Activated T-cell treated with anti-CD3 and anti-CD28 coated beads for 48 hours (primary cell): ENCODE measurements at regions not wholly inside any gene's neighbourhood (a gene's known extent, or its start where the extent isn't known, plus 50 kb on each side); places are given as distances from the start of the nearest gene placed in this dataset.

ENCODE experiments used
- DNase-seq: peaks from one replicate; pipeline ENCODE4 v3.0.0-alpha.2; 2020; ENCODE audit warnings: low read depth

- no peak for DNase-seq
Observed at GRCh38 chr13:34467450-34468083, 474.5 kb upstream of the NBEA start.

GRCh38 chr13:34469196-34469986, 472.7 kb upstream of the NBEA start:
- no peak for DNase-seq

- DNase-seq: no peak
Observed at GRCh38 chr13:34474187-34474868, 467.7 kb upstream of the NBEA start.

GRCh38 chr13:34478376-34478775, 463.7 kb upstream of the NBEA start:
- no peak for DNase-seq

GRCh38 chr13:34502011-34502410, 440.1 kb upstream of the NBEA start:
- DNase-seq: no peak

GRCh38 chr13:34502621-34503020, 439.4 kb upstream of the NBEA start:
- DNase-seq: no peak

- DNase-seq: no peak
Observed at GRCh38 chr13:34506796-34507195, 435.3 kb upstream of the NBEA start.

- DNase-seq: no peak
Observed at GRCh38 chr13:34507630-34508029, 434.4 kb upstream of the NBEA start.

GRCh38 chr13:34512817-34513216, 429.3 kb upstream of the NBEA start:
- DNase-seq: no peak

GRCh38 chr13:34513526-34513925, 428.5 kb upstream of the NBEA start:
- no peak for DNase-seq

GRCh38 chr13:34515201-34515600, 426.9 kb upstream of the NBEA start:
- no peak for DNase-seq

GRCh38 chr13:34521171-34521570, 420.9 kb upstream of the NBEA start:
- no peak for DNase-seq

- DNase-seq: no peak
Observed at GRCh38 chr13:34522808-34523207, 419.3 kb upstream of the NBEA start.

GRCh38 chr13:34523406-34523805, 418.7 kb upstream of the NBEA start:
- no peak for DNase-seq

- DNase-seq: no peak
Observed at GRCh38 chr13:34533941-34534340, 408.1 kb upstream of the NBEA start.

- DNase-seq: no peak
Observed at GRCh38 chr13:34542321-34542720, 399.7 kb upstream of the NBEA start.

GRCh38 chr13:34543836-34544235, 398.2 kb upstream of the NBEA start:
- DNase-seq: no peak

- DNase-seq: no peak
Observed at GRCh38 chr13:34545461-34545860, 396.6 kb upstream of the NBEA start.

- DNase-seq: no peak
Observed at GRCh38 chr13:34546344-34547250, 395.5 kb upstream of the NBEA start.

GRCh38 chr13:34547929-34548328, 394.1 kb upstream of the NBEA start:
- no peak for DNase-seq

- no peak for DNase-seq
Observed at GRCh38 chr13:34553376-34553775, 388.7 kb upstream of the NBEA start.

GRCh38 chr13:34555988-34556387, 386.1 kb upstream of the NBEA start:
- no peak for DNase-seq
